ENCODE measurements at regions not wholly inside any gene's neighbourhood (a gene's known extent, or its start where the extent isn't known, plus 50 kb on each side); places are given as distances from the start of the nearest gene placed in this dataset.

DNA sequence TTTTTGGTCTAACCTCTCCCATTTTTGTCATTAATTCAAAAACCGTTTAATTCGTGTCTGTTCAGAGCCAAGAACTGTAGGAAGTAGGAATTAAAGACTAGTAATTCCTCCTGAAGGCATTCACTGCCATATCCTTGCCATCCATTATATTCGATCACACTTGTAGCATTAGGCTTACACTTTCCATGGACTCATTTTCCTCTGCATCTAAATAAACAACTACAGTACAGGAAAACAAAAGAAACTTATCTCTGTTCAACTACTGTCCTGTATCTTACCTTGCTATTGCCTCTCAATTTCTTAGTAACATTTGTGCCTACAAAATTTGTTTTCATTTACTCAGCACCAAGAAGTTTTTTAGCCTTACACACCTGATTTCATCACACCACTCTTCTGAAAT, 111.6 kb upstream of the SEMA3C start:
- Histone ChIP-seq H3K27me3 (no peaks in the 10 kb centered on the region), H3K9me3 (replicated peaks in 1 of 3) (no peaks in the 10 kb centered on the region), H3K36me3 (replicated peaks in 1 of 2) (no peaks in the 10 kb centered on the region), H3K27ac (no peak overlapping the region), H3K4me3 (no peak overlapping the region), H3K4me1 (replicated peaks in 1 of 2) (no peaks in the 10 kb centered on the region)
- no peak for TF ChIP-seq POLR2A (IDR thresholded peaks at IDR 0.05)
- no peak for TF ChIP-seq CTCF (IDR thresholded peaks at IDR 0.05)
- 68 to 78% (median 74%) methylated on average over 3 of the region's 3 CpGs for WGBS, 4 donors
- no peak for DNase-seq
- intact Hi-C loops (cut with DNase I), result no loop called here

GRCh38 chr7:81029511-81029910, 110.7 kb upstream of the SEMA3C start:
- Histone ChIP-seq H3K27me3 (no peaks in the 10 kb centered on the region), H3K4me3 (no peak overlapping the region), H3K9me3 (replicated peaks in 1 of 3) (no peaks in the 10 kb centered on the region), H3K4me1 (replicated peaks in 1 of 2) (no peaks in the 10 kb centered on the region), H3K36me3 (replicated peaks in 1 of 2) (no peaks in the 10 kb centered on the region), H3K27ac (no peak overlapping the region)
- no peak for TF ChIP-seq CTCF (IDR thresholded peaks at IDR 0.05)
- no peak for TF ChIP-seq POLR2A (IDR thresholded peaks at IDR 0.05)
- 71 to 87% (median 76%) methylated on average over 3 of the region's 3 CpGs for WGBS, 4 donors
- DNase-seq, result no peak
- intact Hi-C loops (cut with DNase I), result no loop called here

GRCh38 chr7:81025360-81025759, 106.5 kb upstream of the SEMA3C start:
- 71 to 93% (median 79%) methylated on average over 2 of the region's 2 CpGs for WGBS, 4 donors
- Histone ChIP-seq H3K36me3 (replicated peaks in 1 of 2) (no peaks in the 10 kb centered on the region), H3K4me1 (replicated peaks in 1 of 2) (no peaks in the 10 kb centered on the region), H3K27ac (no peak overlapping the region), H3K9me3 (replicated peaks in 1 of 3) (no peaks in the 10 kb centered on the region), H3K27me3 (no peaks in the 10 kb centered on the region), H3K4me3 (no peak overlapping the region)
- TF ChIP-seq POLR2A (IDR thresholded peaks at IDR 0.05), result no peak
- no peak for TF ChIP-seq CTCF (IDR thresholded peaks at IDR 0.05)
- DNase-seq, result no peak
- intact Hi-C loops (cut with DNase I), result no loop called here

DNA sequence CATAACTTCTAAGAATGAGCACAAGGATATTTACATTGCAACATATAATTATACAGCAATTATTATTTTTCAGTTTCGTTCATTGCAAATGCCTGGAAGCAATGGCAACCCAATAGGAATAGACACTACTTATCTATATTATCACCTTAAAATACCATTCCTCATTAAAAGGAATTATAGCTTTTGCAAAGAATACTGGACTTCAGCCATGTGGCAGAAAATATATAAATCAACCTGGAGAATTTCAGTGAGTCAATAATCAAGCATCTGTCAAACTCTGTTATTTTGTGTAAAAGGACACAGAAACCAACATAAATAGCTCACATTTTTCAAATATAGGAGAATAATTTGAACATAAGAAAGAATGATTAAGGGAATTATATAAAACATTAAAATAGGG, 96.1 kb upstream of the SEMA3C start:
- 67 to 87% (median 77%) methylated on average over 1 of the region's 1 CpG for WGBS, 4 donors
- Histone ChIP-seq H3K27me3 (no peaks in the 10 kb centered on the region), H3K4me3 (no peak overlapping the region), H3K27ac (no peak overlapping the region), H3K4me1 (replicated peaks in 1 of 2) (no peaks in the 10 kb centered on the region), H3K36me3 (replicated peaks in 1 of 2) (no peaks in the 10 kb centered on the region), H3K9me3 (replicated peaks in 1 of 3) (peaks cover 0 to 5% (median 0%) of the 10 kb centered on the region in 3 donors)
- no peak for DNase-seq
- no peak for TF ChIP-seq CTCF (IDR thresholded peaks at IDR 0.05)
- TF ChIP-seq POLR2A (IDR thresholded peaks at IDR 0.05), result no peak
- intact Hi-C loops (cut with DNase I), result no loop called here

Data from adrenal gland (tissue), 9 donors.